ENCODE measurements at regions not wholly inside any gene's neighbourhood (a gene's known extent, or its start where the extent isn't known, plus 50 kb on each side); places are given as distances from the start of the nearest gene placed in this dataset.
"Not testable (repeated sequence)": the region's sequence is repeated elsewhere in the genome, so short reads cannot be mapped to it uniquely, and the experiment has no call there.

- H2BK5ac ChIP-seq (ENCODE audit: low read depth, low read length, poor library complexity); H4K12ac ChIP-seq (ENCODE audit: low read depth, low read length); H3K27ac ChIP-seq (ENCODE audit: low read depth, low read length); H3K4me2 ChIP-seq (ENCODE audit: low read length); H3K14ac ChIP-seq (ENCODE audit: low read length); H2AFZ ChIP-seq (ENCODE audit: insufficient read depth, low read length, poor library complexity); DNase-seq; H3K36me3 ChIP-seq (ENCODE audit: control insufficient read depth in 1 of 2, insufficient read depth in 2 of 2, low read length in 2 of 2); H4K8ac ChIP-seq (ENCODE audit: low read depth, low read length); H3K9me3 ChIP-seq (ENCODE audit: insufficient read depth, low read depth, low read length); H4K91ac ChIP-seq (ENCODE audit: low read depth, low read length); H3K27me3 ChIP-seq (ENCODE audit: insufficient read depth, low read length); H3K4me1 ChIP-seq (ENCODE audit: control insufficient read depth in 1 of 2, insufficient read depth in 2 of 2, low read length in 2 of 2); H2AK5ac ChIP-seq (ENCODE audit: low read length); H3K79me2 ChIP-seq (ENCODE audit: control insufficient read depth, insufficient read depth, low read length, poor library complexity); H3K4ac ChIP-seq (ENCODE audit: low read depth, low read length); H2BK120ac ChIP-seq (ENCODE audit: insufficient read depth, low read length, poor library complexity); H3K79me1 ChIP-seq (ENCODE audit: low read length); H3K9ac ChIP-seq (ENCODE audit: low read length); H3K23ac ChIP-seq (ENCODE audit: low read length); H3K4me3 ChIP-seq (ENCODE audit: low read depth, low read length); H2BK12ac ChIP-seq (ENCODE audit: low read length); H3K18ac ChIP-seq (ENCODE audit: low read length): not testable (repeated sequence)
- no CpG with 5 or more reads among the region's 11 CpGs for WGBS (ENCODE audit: extremely low coverage, insufficient coverage, insufficient read length)
Measured at GRCh38 chr16:22572331-22573224, 61.9 kb downstream of the NPIPB5 start.

GRCh38 chr16:22573225-22573530, 62.5 kb downstream of the NPIPB5 start:
- H3K4me1 ChIP-seq (ENCODE audit: control insufficient read depth in 1 of 2, insufficient read depth in 2 of 2, low read length in 2 of 2); H2AFZ ChIP-seq (ENCODE audit: insufficient read depth, low read length, poor library complexity); H3K36me3 ChIP-seq (ENCODE audit: control insufficient read depth in 1 of 2, insufficient read depth in 2 of 2, low read length in 2 of 2); H3K9me3 ChIP-seq (ENCODE audit: insufficient read depth, low read depth, low read length); H3K27me3 ChIP-seq (ENCODE audit: insufficient read depth, low read length); H3K79me1 ChIP-seq (ENCODE audit: low read length); H3K14ac ChIP-seq (ENCODE audit: low read length); H3K27ac ChIP-seq (ENCODE audit: low read depth, low read length); H2AK5ac ChIP-seq (ENCODE audit: low read length); H3K4me2 ChIP-seq (ENCODE audit: low read length); H3K4ac ChIP-seq (ENCODE audit: low read depth, low read length); H3K9ac ChIP-seq (ENCODE audit: low read length); H3K4me3 ChIP-seq (ENCODE audit: low read depth, low read length); H4K12ac ChIP-seq (ENCODE audit: low read depth, low read length); H4K91ac ChIP-seq (ENCODE audit: low read depth, low read length); H4K8ac ChIP-seq (ENCODE audit: low read depth, low read length); H2BK12ac ChIP-seq (ENCODE audit: low read length); H3K79me2 ChIP-seq (ENCODE audit: control insufficient read depth, insufficient read depth, low read length, poor library complexity); H2BK5ac ChIP-seq (ENCODE audit: low read depth, low read length, poor library complexity); H3K18ac ChIP-seq (ENCODE audit: low read length); DNase-seq; H2BK120ac ChIP-seq (ENCODE audit: insufficient read depth, low read length, poor library complexity); H3K23ac ChIP-seq (ENCODE audit: low read length): not testable (repeated sequence)
- no CpG with 5 or more reads among the region's 26 CpGs for WGBS (ENCODE audit: extremely low coverage, insufficient coverage, insufficient read length)

GRCh38 chr16:22576506-22576905, 65.8 kb downstream of the NPIPB5 start:
- H3K4me1 ChIP-seq (ENCODE audit: control insufficient read depth in 1 of 2, insufficient read depth in 2 of 2, low read length in 2 of 2); H3K36me3 ChIP-seq (ENCODE audit: control insufficient read depth in 1 of 2, insufficient read depth in 2 of 2, low read length in 2 of 2); H3K9ac ChIP-seq (ENCODE audit: low read length); H3K27me3 ChIP-seq (ENCODE audit: insufficient read depth, low read length); DNase-seq; H3K18ac ChIP-seq (ENCODE audit: low read length); H3K23ac ChIP-seq (ENCODE audit: low read length); H4K8ac ChIP-seq (ENCODE audit: low read depth, low read length); H3K14ac ChIP-seq (ENCODE audit: low read length); H3K4ac ChIP-seq (ENCODE audit: low read depth, low read length); H2AFZ ChIP-seq (ENCODE audit: insufficient read depth, low read length, poor library complexity); H3K79me1 ChIP-seq (ENCODE audit: low read length); H2AK5ac ChIP-seq (ENCODE audit: low read length); H2BK12ac ChIP-seq (ENCODE audit: low read length); H3K4me2 ChIP-seq (ENCODE audit: low read length); H4K12ac ChIP-seq (ENCODE audit: low read depth, low read length); H4K91ac ChIP-seq (ENCODE audit: low read depth, low read length); H2BK120ac ChIP-seq (ENCODE audit: insufficient read depth, low read length, poor library complexity); H3K79me2 ChIP-seq (ENCODE audit: control insufficient read depth, insufficient read depth, low read length, poor library complexity); H3K9me3 ChIP-seq (ENCODE audit: insufficient read depth, low read depth, low read length); H2BK5ac ChIP-seq (ENCODE audit: low read depth, low read length, poor library complexity); H3K4me3 ChIP-seq (ENCODE audit: low read depth, low read length); H3K27ac ChIP-seq (ENCODE audit: low read depth, low read length): not testable (repeated sequence)
- WGBS (ENCODE audit: extremely low coverage, insufficient coverage, insufficient read length), result no CpG with 5 or more reads among the region's 6 CpGs

DNA sequence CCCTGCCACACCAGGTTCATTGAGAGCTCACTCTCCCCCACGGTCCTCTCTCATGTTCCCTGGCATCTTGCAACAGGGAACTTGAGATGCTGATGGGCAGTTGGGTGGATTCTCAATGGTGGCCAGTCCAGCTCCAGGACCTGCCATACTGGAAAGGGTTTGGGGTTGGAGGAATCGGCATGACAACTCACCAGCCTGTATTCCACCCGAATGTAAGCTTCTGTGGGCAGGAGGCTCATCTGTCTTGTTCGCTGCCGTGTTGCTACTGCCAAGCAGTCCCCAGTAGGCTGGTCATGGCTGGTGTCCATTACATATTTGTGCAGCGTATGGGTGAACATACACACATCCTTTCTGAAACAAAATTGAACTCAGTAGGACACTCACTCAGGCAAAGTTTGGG, 72.5 kb downstream of the NPIPB5 start:
- H3K14ac ChIP-seq (ENCODE audit: low read length); H2BK12ac ChIP-seq (ENCODE audit: low read length); H3K79me1 ChIP-seq (ENCODE audit: low read length); H3K9ac ChIP-seq (ENCODE audit: low read length); H3K36me3 ChIP-seq (ENCODE audit: control insufficient read depth in 1 of 2, insufficient read depth in 2 of 2, low read length in 2 of 2); H3K79me2 ChIP-seq (ENCODE audit: control insufficient read depth, insufficient read depth, low read length, poor library complexity); H3K4me1 ChIP-seq (ENCODE audit: control insufficient read depth in 1 of 2, insufficient read depth in 2 of 2, low read length in 2 of 2); H2BK120ac ChIP-seq (ENCODE audit: insufficient read depth, low read length, poor library complexity); H3K27ac ChIP-seq (ENCODE audit: low read depth, low read length); DNase-seq; H3K23ac ChIP-seq (ENCODE audit: low read length); H2BK5ac ChIP-seq (ENCODE audit: low read depth, low read length, poor library complexity); H4K91ac ChIP-seq (ENCODE audit: low read depth, low read length); H4K12ac ChIP-seq (ENCODE audit: low read depth, low read length); H3K9me3 ChIP-seq (ENCODE audit: insufficient read depth, low read depth, low read length); H3K4me3 ChIP-seq (ENCODE audit: low read depth, low read length); H3K27me3 ChIP-seq (ENCODE audit: insufficient read depth, low read length); H2AK5ac ChIP-seq (ENCODE audit: low read length); H4K8ac ChIP-seq (ENCODE audit: low read depth, low read length); H2AFZ ChIP-seq (ENCODE audit: insufficient read depth, low read length, poor library complexity); H3K18ac ChIP-seq (ENCODE audit: low read length); H3K4me2 ChIP-seq (ENCODE audit: low read length); H3K4ac ChIP-seq (ENCODE audit: low read depth, low read length): not testable (repeated sequence)
- WGBS (ENCODE audit: extremely low coverage, insufficient coverage, insufficient read length), result no CpG with 5 or more reads among the region's 6 CpGs
